Hepatocyte (in vitro differentiated cells): ENCODE measurements at regions not wholly inside any gene's neighbourhood (a gene's known extent, or its start where the extent isn't known, plus 50 kb on each side); places are given as distances from the start of the nearest gene placed in this dataset.

Experiments
- DNase-seq: peaks from one replicate; pipeline ENCODE4 v3.0.0-alpha.2; 2016; ENCODE audit warnings: low spot score
- H2AFZ ChIP-seq: fragments of 200-600 bp; sonication (generic); 2 replicates; pipeline ENCODE4 v1.6.0; 2016; ENCODE audit warnings: antibody characterized with exemption, mild to moderate bottlenecking
- H3K27ac ChIP-seq: fragments of 200-600 bp; sonication (generic); 2 replicates; pipeline ENCODE4 v1.5.1; 2016; ENCODE audit warnings: mild to moderate bottlenecking
- H3K27me3 ChIP-seq: fragments of 200-600 bp; sonication (generic); 2 replicates; pipeline ENCODE4 v1.6.1; 2016
- H3K36me3 ChIP-seq: fragments of 200-600 bp; sonication (generic); replicated peaks from 2 replicates; pipeline ENCODE4 v1.5.1; 2016; ENCODE audit warnings: low read depth; ENCODE audit not compliant: insufficient read depth
- H3K4me1 ChIP-seq: fragments of 200-600 bp; sonication (generic); 2 replicates; pipeline ENCODE4 v1.5.1; 2016; ENCODE audit warnings: mild to moderate bottlenecking, moderate library complexity; ENCODE audit not compliant: insufficient read depth
- H3K4me2 ChIP-seq: fragments of 200-600 bp; sonication (generic); 2 replicates; pipeline ENCODE4 v1.6.0; 2016
- H3K4me3 ChIP-seq: fragments of 200-600 bp; sonication (generic); 2 replicates; pipeline ENCODE4 v1.5.1; 2016; ENCODE audit warnings: mild to moderate bottlenecking
- H3K79me2 ChIP-seq: fragments of 200-600 bp; sonication (generic); 2 replicates; pipeline ENCODE4 v1.6.0; 2017; ENCODE audit warnings: mild to moderate bottlenecking
- H3K9me2 ChIP-seq: fragments of 200-600 bp; sonication (generic); replicated peaks from 2 replicates; pipeline ENCODE4 v1.6.0; 2017; ENCODE audit warnings: mild to moderate bottlenecking; ENCODE audit not compliant: insufficient read depth
- H3K9me3 ChIP-seq: fragments of 200-600 bp; sonication (generic); 2 replicates; pipeline ENCODE4 v1.5.1; 2016; ENCODE audit warnings: low read depth, mild to moderate bottlenecking
- H4K20me1 ChIP-seq: fragments of 200-600 bp; sonication (generic); 2 replicates; pipeline ENCODE4 v1.6.0; 2016; ENCODE audit warnings: mild to moderate bottlenecking; ENCODE audit not compliant: insufficient read depth, poor library complexity, severe bottlenecking
- CTCF ChIP-seq: fragments of 200-600 bp; sonication (generic); IDR thresholded peaks from 2 replicates; pipeline ENCODE4 v1.5.1; 2016; ENCODE audit warnings: antibody characterized with exemption, mild to moderate bottlenecking; ENCODE audit not compliant: poor library complexity
- EZH2 ChIP-seq: fragments of 200-600 bp; sonication (generic); IDR thresholded peaks from 2 replicates; pipeline ENCODE4 v1.6.1; 2016; ENCODE audit warnings: antibody characterized with exemption, mild to moderate bottlenecking, borderline replicate concordance
- EZH2phosphoT487 ChIP-seq: fragments of 200-600 bp; sonication (generic); IDR thresholded peaks from one replicate; pipeline ENCODE4 v1.6.1; 2018; ENCODE audit warnings: antibody characterized with exemption, mild to moderate bottlenecking, low read depth, moderate library complexity; ENCODE audit not compliant: unreplicated experiment, severe bottlenecking
- WGBS: methylation state at CpG from one replicate; pipeline ENCODE4 v1.1.6; 2016; ENCODE audit warnings: low lambda C conversion rate; ENCODE audit errors: missing lambda C conversion rate; 5-methylcytosine and 5-hydroxymethylcytosine counted together

DNA sequence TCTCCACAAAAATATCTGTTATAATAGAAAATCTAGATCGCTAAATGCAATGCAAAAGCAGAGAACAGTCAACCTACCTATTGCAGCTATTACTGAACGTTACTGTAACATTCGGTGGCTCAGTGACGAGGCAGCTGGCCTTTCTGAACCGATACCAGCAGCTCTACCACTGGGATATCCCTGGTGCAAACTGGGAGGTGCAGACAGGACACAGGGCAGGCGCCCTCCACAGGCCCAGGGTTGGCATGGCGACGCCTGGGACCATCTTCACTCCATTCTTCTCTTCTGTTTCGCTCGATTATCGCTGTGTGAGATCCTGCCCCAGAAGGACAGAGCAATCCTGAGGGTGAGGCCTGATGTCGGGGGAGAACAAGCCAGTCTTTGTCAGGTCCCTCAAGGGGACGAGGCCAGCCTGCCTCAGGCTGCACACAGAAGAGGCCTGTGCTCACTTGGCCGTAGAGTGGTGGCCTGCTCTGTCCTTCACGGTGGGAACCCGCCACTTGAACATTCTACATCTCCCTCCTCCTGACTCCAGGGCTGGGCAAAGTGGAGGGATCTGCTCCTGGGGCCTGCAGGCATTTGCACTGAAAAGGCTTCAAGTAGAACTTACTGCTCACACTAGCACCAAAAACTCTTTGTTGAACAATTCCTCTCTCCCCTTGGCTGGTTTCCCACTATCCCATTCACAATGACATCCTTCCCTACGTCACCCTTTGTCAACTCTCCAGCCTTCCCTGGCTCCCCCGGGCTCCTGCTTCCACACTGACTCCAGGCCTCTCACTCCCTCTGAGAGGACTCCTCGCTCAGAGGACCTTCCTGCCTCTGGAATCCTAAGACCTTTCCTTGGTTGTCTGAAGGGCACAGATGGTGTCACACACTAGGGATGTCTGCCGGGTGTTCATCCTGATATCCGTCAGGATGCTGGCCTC is 49.7 kb downstream of the CYRIA start:
- no peak for DNase-seq
- TF ChIP-seq CTCF, result no peak
- no peak for TF ChIP-seq EZH2phosphoT487
- TF ChIP-seq EZH2, result no peak
- H3K4me2 ChIP-seq, result no peak overlapping the region
- H3K27me3 ChIP-seq, result no peaks in the 10 kb centered on the region
- H4K20me1 ChIP-seq, result no peaks in the 10 kb centered on the region
- peaks cover 5% of the 10 kb centered on the region for H3K4me1 ChIP-seq
- H3K9me3 ChIP-seq, result no peaks in the 10 kb centered on the region
- no peak overlapping the region for H3K27ac ChIP-seq
- H3K36me3 ChIP-seq, result no peaks in the 10 kb centered on the region
- 92% methylated on average over 21 of the region's 21 CpGs for WGBS
- no peaks in the 10 kb centered on the region for H3K79me2 ChIP-seq
- H3K4me3 ChIP-seq, result no peak overlapping the region
- no peak overlapping the region for H2AFZ ChIP-seq
- no peaks in the 10 kb centered on the region for H3K9me2 ChIP-seq

DNA sequence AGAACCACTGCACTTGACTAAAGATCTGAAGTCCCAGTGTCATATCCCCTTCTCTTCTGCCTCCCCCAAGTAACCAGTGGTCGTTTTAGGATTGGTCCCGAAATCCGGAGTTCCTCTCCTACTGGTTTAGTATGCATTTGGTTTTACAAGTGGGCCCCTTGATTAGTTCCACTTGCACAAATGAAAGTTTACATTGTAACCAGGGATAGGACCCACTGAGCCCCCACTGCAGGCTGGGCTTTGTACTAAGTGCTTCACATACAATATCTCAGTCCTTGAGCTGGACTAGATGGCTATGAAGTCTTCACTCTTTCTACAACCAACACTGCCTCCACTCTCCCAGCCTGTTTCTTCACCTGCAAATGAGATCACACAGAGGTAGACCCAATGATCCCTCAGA is 50.4 kb downstream of the CYRIA start:
- Histone ChIP-seq H3K4me3 (no peak overlapping the region), H3K9me2 (no peaks in the 10 kb centered on the region), H3K36me3 (no peaks in the 10 kb centered on the region), H3K79me2 (no peaks in the 10 kb centered on the region), H3K4me2 (no peak overlapping the region), H3K9me3 (no peaks in the 10 kb centered on the region), H2AFZ (no peak overlapping the region), H4K20me1 (no peaks in the 10 kb centered on the region), H3K27me3 (no peaks in the 10 kb centered on the region), H3K27ac (no peak overlapping the region), H3K4me1 (peaks cover 5% of the 10 kb centered on the region)
- WGBS, result 81% methylated on average over 3 of the region's 3 CpGs
- TF ChIP-seq EZH2phosphoT487 (no peak), CTCF (no peak), EZH2 (no peak)
- DNase-seq, result no peak

DNA sequence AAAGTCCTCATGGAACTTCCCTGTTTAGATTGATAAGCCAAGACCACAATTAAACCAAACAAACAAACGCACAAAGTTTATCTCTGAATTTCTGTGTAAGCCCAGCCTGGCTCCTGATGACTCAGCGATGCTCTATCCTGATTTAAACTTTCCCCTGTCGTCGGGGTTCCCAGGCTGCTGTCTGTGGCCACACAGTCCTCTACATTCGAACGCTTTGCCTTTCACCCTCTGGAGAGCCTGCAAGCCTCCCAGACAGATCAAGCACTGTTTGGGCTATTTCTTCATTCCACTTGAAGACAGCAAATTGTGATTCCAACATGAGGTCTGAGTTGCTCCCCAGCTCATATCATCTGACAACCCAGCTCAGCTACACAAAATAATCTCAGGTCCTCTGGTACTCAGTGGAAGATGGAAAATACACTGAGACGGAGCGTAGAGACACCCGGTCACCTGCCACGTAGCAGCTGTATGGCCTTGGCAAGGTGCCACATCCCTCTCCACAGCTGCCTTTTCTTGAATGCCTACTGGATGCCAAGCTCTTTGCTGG is 51.2 kb downstream of the CYRIA start:
- no peak overlapping the region for H2AFZ ChIP-seq
- 48% methylated on average over 10 of the region's 10 CpGs for WGBS
- H3K79me2 ChIP-seq, result no peaks in the 10 kb centered on the region
- H3K4me3 ChIP-seq, result no peak overlapping the region
- DNase-seq, result peak; percentile 45
- no peaks in the 10 kb centered on the region for H4K20me1 ChIP-seq
- no peak overlapping the region for H3K4me2 ChIP-seq
- H3K27ac ChIP-seq, result no peak overlapping the region
- peaks cover 5% of the 10 kb centered on the region for H3K4me1 ChIP-seq
- H3K9me2 ChIP-seq, result no peaks in the 10 kb centered on the region
- no peaks in the 10 kb centered on the region for H3K27me3 ChIP-seq
- TF ChIP-seq EZH2 (no peak), CTCF (no peak), EZH2phosphoT487 (no peak)
- no peaks in the 10 kb centered on the region for H3K9me3 ChIP-seq
- H3K36me3 ChIP-seq, result no peaks in the 10 kb centered on the region
